NB4 (cell line): ENCODE measurements at regions not wholly inside any gene's neighbourhood (a gene's known extent, or its start where the extent isn't known, plus 50 kb on each side); places are given as distances from the start of the nearest gene placed in this dataset.

Source experiments
- DNase-seq: peaks from one replicate; pipeline ENCODE4 v3.0.0; 2010; ENCODE audit warnings: low read depth
- H3K4me3 ChIP-seq: one replicate; pipeline ENCODE4 v1.5.1; 2011; ENCODE audit warnings: mild to moderate bottlenecking, low read depth, low read length, moderate library complexity
- CTCF ChIP-seq: IDR thresholded peaks from one replicate; pipeline ENCODE4 v1.5.1; 2012; ENCODE audit warnings: low read depth, low read length
- MAX ChIP-seq: IDR thresholded peaks from 2 replicates; pipeline ENCODE4 v1.6.1; 2011; ENCODE audit warnings: low read depth, low read length
- MYC ChIP-seq: IDR thresholded peaks from 2 replicates; pipeline ENCODE4 v1.6.1; 2011; ENCODE audit warnings: low read depth, low read length
- POLR2A ChIP-seq: IDR thresholded peaks from 2 replicates; pipeline ENCODE4 v1.6.1; 2011; ENCODE audit warnings: mild to moderate bottlenecking; ENCODE audit not compliant: insufficient read length; ENCODE audit errors: extremely low read depth

- no peak for DNase-seq
- H3K4me3 ChIP-seq: no peak overlapping the region
- TF ChIP-seq POLR2A (no peak), MAX (no peak), CTCF (no peak), MYC (no peak)
These were observed 343.7 kb downstream of the TCERG1L start for GRCh38 chr10:130967784-130968183.

GRCh38 chr10:130968511-130968910, 343.0 kb downstream of the TCERG1L start:
- H3K4me3 ChIP-seq: no peak overlapping the region
- DNase-seq: no peak
- TF ChIP-seq MYC (no peak), POLR2A (no peak), CTCF (no peak), MAX (no peak)

- TF ChIP-seq MAX (no peak), POLR2A (no peak), CTCF (no peak)
- no peak for DNase-seq
- no peak overlapping the region for H3K4me3 ChIP-seq
These were observed 342.6 kb downstream of the TCERG1L start for GRCh38 chr10:130968964-130969363.

- DNase-seq: no peak
- no peak overlapping the region for H3K4me3 ChIP-seq
- no peak for TF ChIP-seq MAX
- TF ChIP-seq POLR2A: no peak
- TF ChIP-seq MYC: no peak
- no peak for TF ChIP-seq CTCF
These were observed 341.8 kb downstream of the TCERG1L start for GRCh38 chr10:130969700-130970099.

GRCh38 chr10:130970341-130971122, 341.0 kb downstream of the TCERG1L start:
- no peak for DNase-seq
- H3K4me3 ChIP-seq: no peak overlapping the region
- TF ChIP-seq MYC (no peak), MAX (no peak), POLR2A (no peak), CTCF (no peak)
